DMS153 treated with DMSO at 0.1 percent for 48 hours (cell line): ENCODE measurements at regions not wholly inside any gene's neighbourhood (a gene's known extent, or its start where the extent isn't known, plus 50 kb on each side); places are given as distances from the start of the nearest gene placed in this dataset.
A peak's percentile ranks its signal among the peaks of the same experiment; 100 is the strongest.
"Not testable (repeated sequence)": the region's sequence is repeated elsewhere in the genome, so short reads cannot be mapped to it uniquely, and the experiment has no call there.

ENCODE experiments used
- DNase-seq: peaks from one replicate; lab custom pipeline; 2025; ENCODE audit not compliant: unreplicated experiment; lab: John Stamatoyannopoulos, UW

DNA sequence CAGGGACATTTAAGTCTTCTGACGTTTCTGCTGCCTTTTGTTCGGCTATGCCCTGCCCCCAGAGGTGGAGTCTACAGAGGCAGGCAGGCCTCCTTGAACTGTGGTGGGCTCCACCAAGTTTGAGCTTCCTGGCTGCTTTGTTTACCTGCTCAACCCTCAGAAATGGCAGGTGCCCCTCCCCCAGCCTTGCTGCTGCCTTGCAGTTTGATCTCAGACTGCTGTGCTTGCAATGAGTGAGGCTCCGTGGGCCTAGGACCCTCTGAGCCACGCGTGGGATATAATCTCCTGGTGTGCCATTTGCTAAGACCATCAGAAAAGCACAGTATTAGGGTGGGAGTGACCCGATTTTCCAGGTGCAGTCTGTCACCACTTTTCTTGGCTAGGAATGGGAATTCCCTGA is 647.3 kb downstream of the CD109 start:
- not testable (repeated sequence) for DNase-seq

DNA sequence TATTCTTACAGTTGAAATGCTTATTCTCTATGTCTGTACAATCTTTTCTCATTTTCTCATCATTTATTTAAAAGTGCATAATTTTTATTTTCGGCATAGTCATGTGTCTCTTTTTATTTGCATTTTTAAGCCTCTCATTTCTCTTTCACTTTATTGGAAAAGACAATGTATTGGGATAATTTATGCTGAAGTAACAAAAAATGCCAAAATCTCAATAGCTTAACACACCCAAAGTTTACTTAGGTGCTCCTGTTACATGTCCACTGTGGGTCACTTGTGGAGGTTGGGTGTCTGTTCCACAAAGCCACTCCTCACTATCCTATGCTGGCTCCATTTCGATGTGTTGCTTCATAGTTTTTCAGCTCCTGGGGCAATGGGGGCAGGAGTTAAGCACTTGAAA is 638.7 kb downstream of the CD109 start:
- no peak for DNase-seq

DNA sequence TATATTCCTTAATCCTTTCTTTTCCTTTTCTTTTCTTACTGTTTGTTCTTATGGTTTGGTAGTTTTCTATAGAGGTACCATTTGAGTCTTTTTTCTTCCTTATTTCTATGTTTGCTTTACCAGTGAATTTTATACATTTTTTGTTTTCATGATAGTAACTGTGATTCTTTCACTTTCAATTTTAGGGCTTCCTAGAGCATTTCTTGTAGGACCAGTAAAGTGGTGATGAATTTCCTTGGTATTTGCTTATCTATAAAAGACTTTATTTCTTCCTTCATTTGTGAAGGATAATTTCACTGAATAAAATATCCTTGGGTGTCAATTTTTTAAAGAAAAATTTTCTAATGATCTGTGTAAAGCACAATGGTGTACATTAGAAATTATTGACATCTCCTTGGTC is 637.4 kb downstream of the CD109 start:
- no peak for DNase-seq

DNA sequence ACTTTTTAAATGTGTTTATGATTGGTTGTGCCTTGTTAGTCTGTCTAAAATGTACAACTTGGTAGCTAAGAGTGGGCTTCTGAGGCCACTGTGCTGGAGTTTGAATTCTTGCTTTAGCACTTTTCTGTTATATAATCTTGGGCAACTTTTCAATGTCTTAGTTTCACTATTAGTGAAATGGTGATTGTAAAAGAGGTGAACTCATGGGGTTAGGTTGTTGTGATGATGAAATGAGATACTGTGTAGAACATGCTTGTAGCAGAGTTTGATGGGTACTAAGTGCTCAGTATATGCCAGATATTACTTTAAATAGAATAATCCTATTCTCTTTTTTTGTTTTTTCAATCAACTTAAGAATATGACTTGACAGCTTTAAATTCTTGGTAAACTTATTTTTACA is 624.7 kb downstream of the CD109 start:
- DNase-seq, result no peak

DNA sequence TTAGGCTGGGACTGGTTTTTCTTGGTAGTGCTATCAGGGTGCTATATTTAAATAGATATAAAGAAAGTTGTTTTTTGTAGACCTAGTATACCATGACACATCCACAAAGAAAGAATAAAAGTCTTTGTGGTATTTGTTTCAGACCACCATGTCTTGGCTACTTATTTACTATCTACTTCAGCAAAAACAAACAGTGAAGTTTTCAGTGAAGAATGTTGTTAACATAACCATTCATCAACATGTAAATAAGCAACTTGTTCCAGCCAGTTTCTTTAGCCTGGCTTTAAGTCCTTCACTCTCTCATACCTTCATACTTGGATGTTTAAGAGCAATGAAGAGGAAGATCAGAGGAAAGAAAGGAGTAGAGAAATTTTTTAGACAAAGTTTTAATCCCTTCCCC is 624.1 kb downstream of the CD109 start:
- no peak for DNase-seq

DNA sequence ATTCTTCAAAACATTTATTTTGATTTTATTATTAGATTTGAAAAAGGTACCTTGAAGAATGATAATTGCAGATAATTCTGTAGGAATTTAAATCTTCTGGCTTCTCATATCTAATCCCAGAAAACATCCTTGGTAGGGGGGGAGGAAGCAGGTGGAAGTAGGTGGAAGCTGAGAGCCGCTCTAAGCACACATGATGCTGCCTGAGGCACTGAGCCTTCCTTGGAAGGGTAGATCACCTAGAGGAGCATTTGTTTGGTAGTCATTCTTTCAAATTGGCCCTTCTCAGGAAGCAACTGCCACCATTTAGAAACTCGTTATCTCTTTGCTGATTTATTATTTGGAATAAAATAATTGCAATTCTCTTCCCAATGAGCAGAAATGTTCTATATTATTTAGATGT is 623.3 kb downstream of the CD109 start:
- no peak for DNase-seq

DNA sequence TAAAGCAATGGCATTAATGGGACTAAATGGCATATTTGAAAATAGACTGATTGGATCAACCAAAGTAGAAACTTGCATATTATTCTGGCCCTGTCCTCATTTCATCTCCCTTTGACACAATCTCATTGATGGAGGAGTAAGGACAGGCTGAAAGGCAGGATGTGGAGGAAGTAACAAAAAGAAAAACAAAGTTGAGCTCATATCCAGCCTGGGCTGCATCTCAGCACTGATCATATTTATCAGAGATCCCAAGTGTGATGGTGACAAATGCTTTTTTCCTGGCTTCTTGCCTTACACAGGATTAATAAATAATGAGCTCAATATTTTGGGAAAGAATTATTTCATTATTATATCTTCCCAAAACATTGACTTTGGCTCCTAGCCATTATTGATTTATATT is 622.7 kb downstream of the CD109 start:
- DNase-seq, result no peak

DNA sequence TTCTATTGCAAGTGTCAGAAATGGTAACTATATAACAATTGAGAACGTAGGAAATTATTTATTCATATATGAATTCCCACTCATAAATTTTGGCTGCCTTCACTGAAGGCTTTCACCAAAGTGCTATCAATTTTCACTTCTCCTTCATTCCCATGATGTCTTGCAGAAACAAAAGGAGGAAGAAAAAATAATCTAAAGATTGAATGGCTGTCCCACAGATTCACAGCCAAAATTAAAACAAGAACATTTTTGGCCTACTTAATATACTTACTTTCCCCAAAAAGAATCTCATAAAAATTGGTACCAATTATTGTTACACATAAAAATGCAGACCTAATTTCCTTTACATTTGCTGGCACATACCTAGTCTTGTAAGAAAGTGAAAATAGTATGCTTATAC is 616.1 kb downstream of the CD109 start:
- DNase-seq, result no peak

DNA sequence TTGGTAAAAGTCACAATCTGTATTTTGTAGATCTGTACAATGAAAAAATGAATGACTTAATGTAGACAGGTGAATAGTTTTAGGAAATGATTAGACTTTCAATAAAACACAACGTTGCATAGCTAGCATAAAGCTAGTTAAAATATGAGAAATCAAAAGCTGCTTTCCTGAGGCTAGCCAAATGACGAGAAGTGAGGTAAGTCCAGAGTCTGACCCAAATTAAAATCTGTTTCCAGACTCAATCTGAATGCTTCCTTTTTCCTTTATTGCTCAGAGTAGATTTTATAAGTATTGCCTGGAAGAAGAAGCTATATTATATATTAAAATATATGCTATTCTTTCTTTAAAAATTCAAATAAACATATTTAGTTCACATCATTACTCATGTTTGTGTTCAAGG is 615.4 kb downstream of the CD109 start:
- no peak for DNase-seq

DNA sequence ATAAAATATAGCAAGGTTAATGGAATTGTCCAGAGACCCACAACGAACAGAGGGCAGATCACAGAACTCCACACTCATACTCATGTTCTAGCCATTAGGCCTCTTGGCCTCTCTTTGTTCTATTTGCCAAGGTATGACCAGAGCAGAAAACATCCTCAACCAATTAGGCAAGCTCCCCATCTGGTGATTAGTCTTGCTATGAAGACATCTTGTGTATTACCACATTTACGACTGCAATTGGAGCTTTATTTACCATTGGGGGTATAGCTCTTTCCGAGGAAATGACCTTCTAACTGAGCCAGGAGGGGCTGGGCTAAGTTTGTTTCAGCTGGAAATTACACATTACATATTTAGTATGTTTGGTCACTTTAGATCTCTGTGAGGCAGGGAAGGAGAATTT is 593.9 kb downstream of the CD109 start:
- no peak for DNase-seq

DNA sequence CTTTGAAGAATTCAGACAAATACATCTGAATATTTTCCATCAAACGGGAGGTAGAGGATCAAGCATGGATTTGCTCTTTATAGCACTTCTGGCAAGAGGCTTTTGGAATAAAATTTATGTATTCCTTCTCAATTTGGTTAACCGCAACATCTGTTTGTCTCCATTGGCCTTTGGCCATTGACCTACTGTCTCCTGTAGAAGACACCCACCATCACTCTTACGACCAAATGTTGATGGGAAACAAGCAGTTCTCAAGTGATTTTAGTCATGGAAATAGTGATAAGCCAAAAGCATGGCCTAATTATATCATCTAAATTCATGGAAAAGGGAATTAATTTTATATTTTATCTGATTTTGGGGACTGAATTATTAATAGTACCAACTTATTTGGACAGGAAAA is 591.9 kb downstream of the CD109 start:
- no peak for DNase-seq

DNA sequence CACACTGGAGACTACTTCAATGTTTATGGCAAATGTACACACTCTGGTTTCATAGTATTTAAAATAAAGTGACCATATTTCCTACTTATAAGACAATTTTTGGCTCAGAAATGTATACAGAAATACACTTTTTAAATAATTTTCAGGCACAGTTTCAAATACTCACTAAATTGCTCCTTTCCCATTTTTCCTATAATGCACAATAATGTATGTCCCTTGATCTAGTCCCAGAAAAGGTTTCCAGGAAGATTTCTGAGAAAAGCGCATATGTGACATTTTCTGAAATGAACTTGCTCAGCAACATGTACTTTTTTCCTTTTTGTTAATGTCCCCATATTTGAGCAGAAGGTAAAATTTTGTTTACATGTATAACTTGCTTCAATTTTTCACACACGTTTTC is 591.4 kb downstream of the CD109 start:
- DNase-seq, result no peak

DNA sequence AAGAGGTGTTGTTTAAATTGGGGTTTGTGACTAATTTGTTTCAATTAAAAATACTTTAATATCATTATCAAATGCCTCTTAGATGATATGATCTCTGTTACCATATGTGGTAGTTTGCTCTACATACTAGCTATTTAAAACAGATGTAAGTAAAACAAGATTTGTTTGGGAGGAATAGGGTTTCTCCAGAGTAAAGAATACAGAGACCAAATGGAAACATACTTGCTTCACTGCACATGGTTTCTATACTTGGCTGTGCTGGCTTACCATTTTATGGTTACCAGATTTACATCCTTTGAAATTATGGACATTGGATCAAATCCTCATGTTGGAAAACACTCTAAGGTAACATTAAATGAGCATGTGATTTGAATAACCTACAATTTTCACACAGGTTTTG is 588.3 kb downstream of the CD109 start:
- no peak for DNase-seq

DNA sequence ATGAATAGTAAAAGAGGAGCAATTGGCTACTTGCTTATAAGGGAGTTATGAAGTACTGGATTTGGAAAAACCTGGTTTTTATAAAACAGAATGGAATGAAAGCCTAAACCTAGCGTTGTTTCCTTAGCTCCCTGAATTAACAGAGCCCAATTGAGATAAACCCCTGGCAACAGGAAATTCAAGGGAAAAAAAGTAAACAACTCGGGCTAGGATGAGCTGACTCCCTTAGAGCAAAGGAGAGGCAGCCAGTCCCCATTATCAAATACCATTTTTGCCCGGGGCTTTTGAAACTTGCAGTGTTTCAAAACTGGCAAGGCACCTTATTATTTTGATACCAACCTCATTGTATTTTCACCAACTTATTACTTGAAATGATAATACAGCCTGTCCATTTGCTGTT is 587.5 kb downstream of the CD109 start:
- no peak for DNase-seq

DNA sequence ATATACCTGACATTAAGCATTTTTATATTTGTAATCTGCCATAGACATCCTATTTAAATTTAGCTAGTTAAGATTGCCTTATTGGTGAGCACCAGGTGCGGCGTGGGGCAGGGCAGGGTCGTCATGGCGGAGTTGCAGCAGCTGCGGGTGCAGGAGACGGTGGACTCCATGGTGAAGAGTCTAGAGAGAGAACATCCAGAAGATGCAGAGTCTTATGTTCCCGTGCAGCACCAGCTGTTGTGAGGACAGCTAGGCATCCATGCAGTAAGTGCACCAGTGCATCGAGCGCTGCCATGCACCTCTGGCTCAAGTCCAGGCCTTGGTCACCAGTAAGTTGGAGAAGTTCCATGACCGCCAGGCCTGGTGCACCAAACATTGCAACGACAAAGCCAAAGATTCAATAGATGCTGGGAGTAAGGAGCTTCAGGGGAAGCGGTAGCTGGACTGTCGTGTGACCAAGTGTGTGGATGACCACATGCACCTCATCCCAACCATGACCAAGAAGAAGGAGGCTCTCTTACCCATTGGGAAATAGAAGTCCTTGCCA is 586.2 kb downstream of the CD109 start:
- no peak for DNase-seq

DNA sequence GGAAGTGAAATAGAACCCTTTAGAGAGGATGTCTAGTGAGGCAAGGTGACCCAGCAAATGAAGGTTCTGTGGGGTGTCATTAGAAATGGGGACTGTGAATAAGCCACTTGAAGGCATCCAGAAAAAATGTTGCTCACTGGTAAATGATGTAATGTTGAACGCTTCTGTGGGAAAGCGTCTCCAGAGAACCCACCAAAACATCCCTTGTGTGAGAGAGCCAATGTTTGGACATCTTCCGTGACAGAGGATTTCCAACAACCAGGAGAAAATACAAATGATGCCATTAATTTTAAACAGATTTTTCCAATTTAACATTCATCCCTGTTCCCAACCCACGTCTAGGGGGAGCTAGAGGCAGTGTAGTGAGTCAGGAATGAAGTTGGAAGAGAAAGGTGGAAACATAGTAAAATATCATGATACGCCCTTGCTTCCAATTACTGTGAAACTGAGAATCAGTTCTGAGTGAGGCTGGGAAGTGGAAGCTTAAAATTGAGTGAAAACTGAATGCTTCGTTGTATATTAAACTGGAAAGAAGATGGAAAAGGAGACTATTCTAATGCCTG is 584.2 kb downstream of the CD109 start:
- DNase-seq, result no peak

DNA sequence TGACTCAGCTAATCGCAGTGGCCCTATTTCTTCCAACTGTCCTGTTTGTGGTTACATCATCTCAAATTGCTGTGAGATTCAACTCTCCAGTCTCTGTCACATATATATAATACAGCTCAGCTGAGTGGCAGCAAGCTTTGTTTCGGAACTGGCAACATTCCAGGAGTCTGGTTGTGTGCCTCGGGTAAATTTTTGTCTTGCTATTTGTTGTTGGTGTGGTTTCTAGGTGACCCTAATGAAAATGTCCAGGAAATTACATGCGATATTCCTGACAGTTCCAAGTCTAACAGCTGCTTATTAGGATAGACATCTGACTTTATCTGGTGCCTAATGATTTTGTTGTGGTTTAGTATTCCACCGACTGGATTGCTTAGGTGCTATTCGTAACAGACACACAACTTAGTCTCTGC is 581.8 kb downstream of the CD109 start:
- DNase-seq, result peak; percentile 92

DNA sequence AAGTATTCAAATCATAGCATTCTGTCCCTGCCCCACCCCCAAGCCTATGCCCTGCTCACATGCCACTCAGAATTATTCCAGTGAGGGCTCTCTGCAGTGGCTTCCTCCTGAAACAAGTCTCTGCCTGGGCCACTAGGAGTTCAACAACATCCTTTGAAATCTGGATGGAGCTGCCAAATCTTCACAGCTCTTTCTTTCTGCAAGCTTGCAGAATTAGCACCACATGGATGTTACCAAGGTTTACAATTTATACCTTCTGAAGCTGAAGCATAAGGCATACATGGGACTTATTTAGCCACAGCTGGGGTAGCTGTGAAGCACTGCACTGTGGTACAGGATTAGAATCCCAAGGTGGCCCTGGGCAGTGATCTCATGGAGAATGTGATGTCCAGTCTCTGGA is 577.5 kb downstream of the CD109 start:
- no peak for DNase-seq

DNA sequence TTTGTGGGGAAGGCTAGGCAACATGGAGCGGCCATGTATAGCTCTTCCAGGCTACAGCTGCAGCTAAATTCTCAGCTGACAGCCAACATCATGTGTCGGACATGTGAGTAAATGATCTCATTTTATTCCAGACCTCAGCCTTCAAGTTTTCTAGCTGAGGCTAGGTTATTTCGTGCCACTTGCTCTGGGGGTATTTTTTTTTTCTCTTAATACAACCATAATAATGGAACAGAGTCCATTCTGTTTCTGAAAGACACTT is 573.5 kb downstream of the CD109 start:
- no peak for DNase-seq

DNA sequence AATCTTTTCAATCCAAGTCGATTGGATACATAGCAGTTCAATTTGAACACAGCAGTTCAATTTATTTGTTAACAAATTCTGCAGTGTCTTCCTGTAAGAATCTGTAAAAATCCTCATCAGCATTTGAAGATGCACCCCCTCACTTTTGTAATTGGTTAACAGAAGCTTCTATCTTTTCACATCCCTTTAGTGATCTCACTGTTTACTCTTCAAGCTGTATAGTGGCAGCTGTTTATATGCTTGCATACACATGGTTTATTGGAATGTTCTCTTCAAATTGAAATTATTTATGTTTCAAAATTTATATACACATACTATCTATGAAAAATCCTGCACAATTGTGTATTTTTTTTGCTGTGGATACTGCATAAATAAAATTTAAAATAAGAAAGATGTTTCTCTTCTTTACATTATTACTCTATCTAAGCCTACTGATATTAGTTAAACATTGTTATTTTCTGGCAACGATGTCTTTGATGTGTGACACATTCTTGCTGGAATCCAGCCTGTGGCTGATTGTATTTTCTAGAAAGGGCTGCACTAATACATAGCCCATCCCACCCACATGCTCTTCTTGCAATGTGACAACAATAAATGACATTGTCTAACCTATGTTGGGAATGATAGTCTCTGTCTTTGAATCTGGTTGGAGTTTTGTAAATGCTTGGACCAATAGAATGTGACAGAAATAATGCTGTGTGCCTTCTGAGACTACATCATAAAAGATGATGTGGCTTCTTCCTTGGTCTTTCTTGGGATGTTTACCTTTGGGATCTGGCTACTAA is 573.0 kb downstream of the CD109 start:
- no peak for DNase-seq

DNA sequence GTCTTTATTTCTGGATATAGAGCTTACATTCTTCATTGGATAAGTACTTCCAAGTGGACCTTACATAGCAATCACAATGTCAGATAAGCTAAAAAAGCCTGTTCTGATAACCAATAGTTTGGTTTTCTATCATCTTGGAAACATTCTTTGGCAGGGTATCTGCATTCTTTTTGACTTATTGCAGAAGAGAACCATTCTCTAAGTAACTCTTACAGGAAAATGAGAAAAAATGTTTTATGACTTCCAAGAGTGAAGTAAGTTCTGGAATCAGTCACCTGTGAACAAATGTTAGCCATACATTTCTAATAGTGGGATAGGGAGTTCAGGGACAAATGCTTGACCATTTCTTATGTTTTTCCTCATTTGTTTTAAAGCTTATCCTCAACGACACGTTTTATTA is 564.0 kb downstream of the CD109 start:
- DNase-seq, result no peak

DNA sequence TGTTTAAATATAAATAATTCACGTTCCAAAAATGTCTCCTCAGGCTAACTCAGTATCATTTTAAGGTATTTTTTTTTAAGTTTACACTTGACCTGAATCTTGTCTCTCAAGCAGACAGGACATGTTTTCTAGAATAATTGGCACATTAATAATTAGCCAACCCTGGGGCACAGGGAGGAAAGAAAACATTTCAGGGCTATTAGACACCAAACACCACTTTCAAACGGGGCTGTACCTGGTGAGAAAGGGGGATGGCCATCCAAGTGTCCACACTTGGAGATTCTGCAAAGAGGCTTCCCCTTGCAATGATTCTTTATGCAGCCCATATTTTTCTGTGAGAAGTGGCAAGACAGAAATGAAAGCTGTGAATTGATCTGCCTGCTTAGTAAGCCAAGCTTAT is 560.8 kb downstream of the CD109 start:
- DNase-seq, result no peak

DNA sequence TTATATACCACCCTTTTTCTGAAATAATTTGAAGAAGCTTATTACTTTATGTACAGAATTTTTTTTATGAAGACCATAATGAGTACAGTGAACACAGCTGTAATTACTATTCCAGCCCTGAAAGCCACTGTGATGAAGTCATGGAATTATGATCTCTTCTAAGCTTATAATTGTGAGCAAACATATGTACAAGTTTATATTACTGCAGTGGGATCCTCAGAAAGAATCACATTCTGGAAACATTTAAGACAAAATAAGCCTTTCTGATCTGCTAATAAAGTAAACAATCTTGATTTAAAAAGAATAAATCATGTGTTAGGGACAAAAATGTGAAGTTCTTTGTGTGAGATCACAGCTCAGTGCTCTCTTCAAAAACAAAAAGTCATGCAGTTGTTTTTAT is 560.4 kb downstream of the CD109 start:
- no peak for DNase-seq
